SH-SY5Y (cell line): ENCODE measurements at regions not wholly inside any gene's neighbourhood (a gene's known extent, or its start where the extent isn't known, plus 50 kb on each side); places are given as distances from the start of the nearest gene placed in this dataset.

ENCODE experiments used
- GATA2 ChIP-seq: IDR thresholded peaks from 2 replicates; pipeline ENCODE4 v1.6.1; 2011; ENCODE audit warnings: mild to moderate bottlenecking, low read depth, low read length
- GATA3 ChIP-seq: IDR thresholded peaks from 2 replicates; pipeline ENCODE4 v1.6.1; 2011; ENCODE audit warnings: low read depth, mild to moderate bottlenecking, low read length, moderate library complexity

DNA sequence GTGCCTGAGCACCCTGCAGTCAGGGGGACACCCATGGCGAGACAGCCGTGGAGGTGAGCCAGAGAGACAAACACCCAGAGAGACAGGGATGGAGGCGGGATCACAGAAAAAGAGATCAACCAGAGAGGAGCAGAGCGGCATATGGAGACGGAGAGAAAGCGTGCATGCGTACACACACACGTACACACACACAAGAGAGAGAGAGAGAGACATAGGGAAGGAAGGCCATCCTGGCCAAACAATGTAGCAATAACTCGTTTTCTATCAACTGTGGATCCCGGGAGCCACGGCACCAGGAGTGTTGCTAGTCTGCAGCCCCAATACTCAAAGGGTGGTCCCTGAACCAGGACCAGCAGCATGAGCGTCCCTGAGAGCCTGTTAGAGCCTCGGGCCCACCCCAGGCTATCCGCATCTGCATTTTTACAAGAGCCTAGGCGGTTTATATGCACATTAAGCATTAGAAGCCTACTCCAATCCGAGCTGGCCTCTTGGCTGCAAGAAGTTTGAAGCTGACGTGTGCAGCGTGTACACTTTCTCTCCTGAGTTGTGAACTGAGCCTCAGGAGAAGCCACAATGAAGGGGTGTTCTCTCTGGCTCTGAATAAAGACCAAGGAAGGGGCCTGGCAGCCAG lies 50.1 kb upstream of the MYCN start:
- no peak for TF ChIP-seq GATA2
- no peak for TF ChIP-seq GATA3
